ENCODE measurements at regions not wholly inside any gene's neighbourhood (a gene's known extent, or its start where the extent isn't known, plus 50 kb on each side); places are given as distances from the start of the nearest gene placed in this dataset.
"Not testable (repeated sequence)": the region's sequence is repeated elsewhere in the genome, so short reads cannot be mapped to it uniquely, and the experiment has no call there.

DNA sequence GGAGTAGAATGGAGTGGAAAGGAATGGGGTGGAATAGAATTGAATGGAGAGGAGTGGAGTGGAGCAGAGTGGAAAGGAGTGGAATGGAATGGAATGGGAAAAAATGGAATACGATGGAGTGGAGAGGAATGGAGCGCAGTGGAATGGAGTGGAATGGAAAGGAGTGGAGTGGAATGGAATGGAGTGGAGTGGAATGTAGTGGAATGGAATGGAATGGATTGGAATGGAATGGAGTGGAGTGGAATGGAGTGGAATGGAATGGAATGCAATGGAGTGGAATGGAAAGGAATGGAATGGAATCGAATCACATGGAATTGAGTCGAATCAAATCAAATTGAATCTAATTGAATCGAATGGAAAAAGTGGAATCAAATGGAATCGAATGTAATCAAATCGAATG, 1016.1 kb downstream of the CDY1 start:
- no peak overlapping the region for H3K4me3 ChIP-seq (replicated peaks in 1 of 4; ENCODE audit: control extremely low read depth in 1 of 4, insufficient read depth in 1 of 4, low read depth in 3 of 4, low read length in 4 of 4)
- H3K27me3 ChIP-seq (ENCODE audit: control insufficient read depth, insufficient read depth, low read length) = no peaks in the 10 kb centered on the region
- no peaks in the 10 kb centered on the region for H3K36me3 ChIP-seq (ENCODE audit: control insufficient read depth, insufficient read depth, low read length)
- no peak overlapping the region for H2AFZ ChIP-seq (ENCODE audit: low read length)
- no peak overlapping the region for H3K4me2 ChIP-seq (ENCODE audit: extremely low read depth, insufficient read depth, low read length)
- no peaks in the 10 kb centered on the region for H3K9me3 ChIP-seq (ENCODE audit: control insufficient read depth, insufficient read depth, low read depth, low read length)
- H3K9ac ChIP-seq (ENCODE audit: insufficient read depth, low read length) = no peak overlapping the region
- H3K4me1 ChIP-seq (ENCODE audit: control insufficient read depth, extremely low read depth, insufficient read depth, low read length) = no peaks in the 10 kb centered on the region
- no peaks in the 10 kb centered on the region for H3K79me2 ChIP-seq (ENCODE audit: control insufficient read depth, insufficient read depth, low read length)
- no peak overlapping the region for H3K27ac ChIP-seq (ENCODE audit: insufficient read depth, low read length)
- no peak for TF ChIP-seq CTCF (conservative IDR thresholded peaks at IDR 0.05 in 1 of 2, IDR thresholded peaks at IDR 0.05 in 1 of 2; ENCODE audit: low read depth in 1 of 2, low read length in 2 of 2)
- no peak for TF ChIP-seq EZH2 (IDR thresholded peaks at IDR 0.05; ENCODE audit: low read length, missing control alignments)
- no peak for DNase-seq (ENCODE audit: low read depth in 2 of 2)
- H4K20me1 ChIP-seq (ENCODE audit: control insufficient read depth, extremely low read depth, insufficient read depth, low read length) = no peaks in the 10 kb centered on the region

DNA sequence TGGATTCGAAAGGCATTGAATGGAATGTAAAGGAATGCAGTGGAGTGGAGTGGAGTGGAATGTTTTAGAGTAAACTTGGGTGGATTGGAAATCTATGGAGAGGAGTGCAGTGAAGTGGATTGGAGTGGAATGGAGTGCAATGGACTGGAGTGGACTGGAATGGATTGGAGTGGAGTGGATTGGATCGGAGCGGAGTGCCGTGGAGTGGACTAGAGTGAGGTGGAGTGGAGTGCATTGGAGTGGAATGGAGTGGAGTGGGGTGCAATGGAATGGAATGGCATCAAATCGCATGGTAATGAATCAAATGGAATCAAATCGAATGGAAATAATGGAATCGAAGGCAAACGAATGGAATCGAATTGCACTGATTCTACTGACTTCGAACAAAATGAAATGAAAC, 1023.9 kb downstream of the CDY1 start:
- not testable (repeated sequence) for H3K9me3 ChIP-seq (ENCODE audit: control insufficient read depth, insufficient read depth, low read depth, low read length); H3K27ac ChIP-seq (ENCODE audit: insufficient read depth, low read length); H3K4me2 ChIP-seq (ENCODE audit: extremely low read depth, insufficient read depth, low read length); H3K9ac ChIP-seq (ENCODE audit: insufficient read depth, low read length); H3K4me1 ChIP-seq (ENCODE audit: control insufficient read depth, extremely low read depth, insufficient read depth, low read length); H4K20me1 ChIP-seq (ENCODE audit: control insufficient read depth, extremely low read depth, insufficient read depth, low read length); H2AFZ ChIP-seq (ENCODE audit: low read length); H3K79me2 ChIP-seq (ENCODE audit: control insufficient read depth, insufficient read depth, low read length); DNase-seq (ENCODE audit: low read depth in 2 of 2); H3K4me3 ChIP-seq (replicated peaks in 1 of 4; ENCODE audit: control extremely low read depth in 1 of 4, insufficient read depth in 1 of 4, low read depth in 3 of 4, low read length in 4 of 4); H3K36me3 ChIP-seq (ENCODE audit: control insufficient read depth, insufficient read depth, low read length); H3K27me3 ChIP-seq (ENCODE audit: control insufficient read depth, insufficient read depth, low read length)

GRCh38 chrY:26648240-26648639, 1026.3 kb downstream of the CDY1 start:
- not testable (repeated sequence) for H3K79me2 ChIP-seq (ENCODE audit: control insufficient read depth, insufficient read depth, low read length); H3K4me3 ChIP-seq (replicated peaks in 1 of 4; ENCODE audit: control extremely low read depth in 1 of 4, insufficient read depth in 1 of 4, low read depth in 3 of 4, low read length in 4 of 4); DNase-seq (ENCODE audit: low read depth in 2 of 2); H3K4me1 ChIP-seq (ENCODE audit: control insufficient read depth, extremely low read depth, insufficient read depth, low read length); H3K27ac ChIP-seq (ENCODE audit: insufficient read depth, low read length); H3K27me3 ChIP-seq (ENCODE audit: control insufficient read depth, insufficient read depth, low read length); H3K36me3 ChIP-seq (ENCODE audit: control insufficient read depth, insufficient read depth, low read length); H3K4me2 ChIP-seq (ENCODE audit: extremely low read depth, insufficient read depth, low read length); H4K20me1 ChIP-seq (ENCODE audit: control insufficient read depth, extremely low read depth, insufficient read depth, low read length); H2AFZ ChIP-seq (ENCODE audit: low read length); H3K9ac ChIP-seq (ENCODE audit: insufficient read depth, low read length); H3K9me3 ChIP-seq (ENCODE audit: control insufficient read depth, insufficient read depth, low read depth, low read length)

DNA sequence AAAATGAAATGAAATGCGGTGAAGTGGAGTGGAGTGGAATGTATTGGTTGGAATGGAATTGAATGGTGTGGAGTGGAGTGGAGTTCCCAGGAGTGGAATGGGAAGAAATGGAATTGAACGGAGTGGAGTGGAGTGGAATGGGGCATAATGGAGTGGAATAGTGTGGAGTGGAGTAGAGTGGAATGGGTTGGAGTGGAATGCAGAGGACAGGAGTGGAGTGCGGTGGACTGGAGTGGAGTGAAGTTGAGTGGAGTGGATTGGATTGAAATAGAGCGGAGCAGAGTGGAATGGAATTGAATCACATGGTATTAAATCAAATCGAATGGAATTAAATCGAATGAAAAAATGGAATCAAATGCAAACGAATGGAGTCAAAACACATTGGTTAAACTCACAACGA, 1042.3 kb downstream of the CDY1 start:
- not testable (repeated sequence) for H3K79me2 ChIP-seq (ENCODE audit: control insufficient read depth, insufficient read depth, low read length); H3K27me3 ChIP-seq (ENCODE audit: control insufficient read depth, insufficient read depth, low read length); H3K4me1 ChIP-seq (ENCODE audit: control insufficient read depth, extremely low read depth, insufficient read depth, low read length); H3K27ac ChIP-seq (ENCODE audit: insufficient read depth, low read length); DNase-seq (ENCODE audit: low read depth in 2 of 2); H3K4me3 ChIP-seq (replicated peaks in 1 of 4; ENCODE audit: control extremely low read depth in 1 of 4, insufficient read depth in 1 of 4, low read depth in 3 of 4, low read length in 4 of 4); H3K36me3 ChIP-seq (ENCODE audit: control insufficient read depth, insufficient read depth, low read length); H2AFZ ChIP-seq (ENCODE audit: low read length); H3K9me3 ChIP-seq (ENCODE audit: control insufficient read depth, insufficient read depth, low read depth, low read length); H4K20me1 ChIP-seq (ENCODE audit: control insufficient read depth, extremely low read depth, insufficient read depth, low read length); H3K9ac ChIP-seq (ENCODE audit: insufficient read depth, low read length); H3K4me2 ChIP-seq (ENCODE audit: extremely low read depth, insufficient read depth, low read length)

DNA sequence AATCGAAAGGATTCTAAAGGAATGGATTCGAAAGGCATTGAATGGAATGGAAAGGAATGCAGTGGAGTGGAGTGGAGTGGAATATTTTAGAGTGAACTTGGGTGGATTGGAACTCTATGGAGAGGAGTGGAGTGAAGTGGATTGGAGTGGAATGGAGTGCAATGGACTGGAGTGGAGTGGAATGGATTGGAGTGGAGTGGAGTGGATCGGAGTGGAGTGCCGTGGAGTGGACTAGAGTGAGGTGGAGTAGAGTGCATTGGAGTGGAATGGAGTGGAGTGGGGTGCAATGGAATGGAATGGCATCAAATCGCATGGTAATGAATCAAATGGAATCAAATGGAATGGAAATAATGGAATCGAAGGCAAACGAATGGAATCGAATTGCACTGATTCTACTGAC, 1044.8 kb downstream of the CDY1 start:
- not testable (repeated sequence) for H3K27ac ChIP-seq (ENCODE audit: insufficient read depth, low read length); H3K9me3 ChIP-seq (ENCODE audit: control insufficient read depth, insufficient read depth, low read depth, low read length); H3K4me2 ChIP-seq (ENCODE audit: extremely low read depth, insufficient read depth, low read length); H3K79me2 ChIP-seq (ENCODE audit: control insufficient read depth, insufficient read depth, low read length); H3K9ac ChIP-seq (ENCODE audit: insufficient read depth, low read length); H2AFZ ChIP-seq (ENCODE audit: low read length); H3K27me3 ChIP-seq (ENCODE audit: control insufficient read depth, insufficient read depth, low read length); H3K4me1 ChIP-seq (ENCODE audit: control insufficient read depth, extremely low read depth, insufficient read depth, low read length); H3K4me3 ChIP-seq (replicated peaks in 1 of 4; ENCODE audit: control extremely low read depth in 1 of 4, insufficient read depth in 1 of 4, low read depth in 3 of 4, low read length in 4 of 4); H4K20me1 ChIP-seq (ENCODE audit: control insufficient read depth, extremely low read depth, insufficient read depth, low read length); H3K36me3 ChIP-seq (ENCODE audit: control insufficient read depth, insufficient read depth, low read length); DNase-seq (ENCODE audit: low read depth in 2 of 2)

- not testable (repeated sequence) for H4K20me1 ChIP-seq (ENCODE audit: control insufficient read depth, extremely low read depth, insufficient read depth, low read length); H2AFZ ChIP-seq (ENCODE audit: low read length); DNase-seq (ENCODE audit: low read depth in 2 of 2); H3K36me3 ChIP-seq (ENCODE audit: control insufficient read depth, insufficient read depth, low read length); H3K4me2 ChIP-seq (ENCODE audit: extremely low read depth, insufficient read depth, low read length); H3K27ac ChIP-seq (ENCODE audit: insufficient read depth, low read length); H3K9ac ChIP-seq (ENCODE audit: insufficient read depth, low read length); H3K4me3 ChIP-seq (replicated peaks in 1 of 4; ENCODE audit: control extremely low read depth in 1 of 4, insufficient read depth in 1 of 4, low read depth in 3 of 4, low read length in 4 of 4); H3K9me3 ChIP-seq (ENCODE audit: control insufficient read depth, insufficient read depth, low read depth, low read length); H3K79me2 ChIP-seq (ENCODE audit: control insufficient read depth, insufficient read depth, low read length); H3K4me1 ChIP-seq (ENCODE audit: control insufficient read depth, extremely low read depth, insufficient read depth, low read length); H3K27me3 ChIP-seq (ENCODE audit: control insufficient read depth, insufficient read depth, low read length)
Observed at GRCh38 chrY:26669243-26669642, 1047.3 kb downstream of the CDY1 start.
